ENCODE measurements at regions not wholly inside any gene's neighbourhood (a gene's known extent, or its start where the extent isn't known, plus 50 kb on each side); places are given as distances from the start of the nearest gene placed in this dataset.
"Not testable (repeated sequence)": the region's sequence is repeated elsewhere in the genome, so short reads cannot be mapped to it uniquely, and the experiment has no call there.

GRCh38 chr16:88260881-88261665 lies 121.7 kb upstream of the ZNF469 start:
- not testable (repeated sequence) for TF ChIP-seq CTCF (conservative IDR thresholded peaks at IDR 0.05; ENCODE audit: low read depth in 2 of 2); EZH2 (IDR thresholded peaks at IDR 0.05; ENCODE audit: low read depth, unreplicated experiment); POLR2AphosphoS5 (IDR thresholded peaks at IDR 0.05; ENCODE audit: low read depth); ZNF114 (CRISPR knock-in tag; IDR thresholded peaks at IDR 0.05); EZH2phosphoT487 (IDR thresholded peaks at IDR 0.05; ENCODE audit: unreplicated experiment); REST (IDR thresholded peaks at IDR 0.05; ENCODE audit: unreplicated experiment); ZNF462 (CRISPR knock-in tag; IDR thresholded peaks at IDR 0.05); ETS1 (IDR thresholded peaks at IDR 0.05); JUNB (IDR thresholded peaks at IDR 0.05; ENCODE audit: unreplicated experiment); STAT1 (IDR thresholded peaks at IDR 0.05; ENCODE audit: unreplicated experiment); CREB1 (CRISPR knock-in tag; IDR thresholded peaks at IDR 0.05; ENCODE audit: low read depth)
